GM23338 (cell line): ENCODE measurements at regions not wholly inside any gene's neighbourhood (a gene's known extent, or its start where the extent isn't known, plus 50 kb on each side); places are given as distances from the start of the nearest gene placed in this dataset.

Source experiments
- ATAC-seq: fragments of 200-7000 bp; cut with Tn5 transposase; 3 replicates; pipeline ENCODE4 v1.9.1; 2020
- DNase-seq: peaks from one replicate; pipeline ENCODE4 v3.0.0-alpha.2; 2015; ENCODE audit warnings: low spot score
- H2AFZ ChIP-seq: fragments of 200-600 bp; sonication (generic); 2 replicates; pipeline ENCODE4 v1.8.0; 2016; ENCODE audit warnings: antibody characterized with exemption, mild to moderate bottlenecking, moderate library complexity
- H3F3A ChIP-seq: fragments of 200-600 bp; sonication (generic); replicated peaks from 2 replicates; pipeline ENCODE4 v1.8.0; 2017; ENCODE audit warnings: antibody characterized with exemption, mixed run types, low read depth
- H3K27ac ChIP-seq: fragments of 200-600 bp; sonication (generic); 2 replicates; pipeline ENCODE4 v1.6.1; 2016; ENCODE audit warnings: low read depth
- H3K27me3 ChIP-seq: fragments of 200-600 bp; sonication (generic); 2 replicates; pipeline ENCODE4 v1.8.0; 2016; ENCODE audit warnings: mild to moderate bottlenecking, mixed run types, moderate library complexity; ENCODE audit not compliant: insufficient read depth
- H3K36me3 ChIP-seq: fragments of 200-600 bp; sonication (generic); 2 replicates; pipeline ENCODE4 v1.8.0; 2016; ENCODE audit warnings: mild to moderate bottlenecking; ENCODE audit not compliant: insufficient read depth
- H3K4me1 ChIP-seq: fragments of 200-600 bp; sonication (generic); 2 replicates; pipeline ENCODE4 v1.8.0; 2016; ENCODE audit warnings: mild to moderate bottlenecking, moderate library complexity; ENCODE audit not compliant: insufficient read depth
- H3K4me2 ChIP-seq: fragments of 200-600 bp; sonication (generic); 2 replicates; pipeline ENCODE4 v1.7.1; 2017; ENCODE audit warnings: mixed run types
- H3K4me3 ChIP-seq: fragments of 200-600 bp; sonication (generic); 2 replicates; pipeline ENCODE4 v1.6.1; 2016; ENCODE audit warnings: mixed run types
- H3K79me2 ChIP-seq: fragments of 200-600 bp; sonication (generic); replicated peaks from 2 replicates; pipeline ENCODE4 v1.8.0; 2017; ENCODE audit warnings: mild to moderate bottlenecking; ENCODE audit not compliant: insufficient read depth
- H3K9me2 ChIP-seq: fragments of 200-600 bp; sonication (generic); 2 replicates; pipeline ENCODE4 v1.8.0; 2017; ENCODE audit not compliant: insufficient read depth
- H4K20me1 ChIP-seq: fragments of 200-600 bp; sonication (generic); replicated peaks from 2 replicates; pipeline ENCODE4 v1.8.0; 2017; ENCODE audit warnings: mild to moderate bottlenecking; ENCODE audit not compliant: insufficient read depth
- H3K27ac Mint-ChIP-seq: 2 replicates; pipeline ENCODE4 v1.8.0; 2020; ENCODE audit warnings: inconsistent platforms, mild to moderate bottlenecking, moderate library complexity, mixed read lengths
- H3K27me3 Mint-ChIP-seq: 3 replicates; pipeline ENCODE4 v1.8.0; 2022; ENCODE audit warnings: low read depth, mild to moderate bottlenecking, moderate library complexity, mixed read lengths, inconsistent platforms; ENCODE audit not compliant: insufficient read depth, poor library complexity
- H3K36me3 Mint-ChIP-seq: 3 replicates; pipeline ENCODE4 v1.8.0; 2021; ENCODE audit warnings: low read depth, mild to moderate bottlenecking, inconsistent platforms, moderate library complexity, mixed read lengths
- H3K4me1 Mint-ChIP-seq: 3 replicates; pipeline ENCODE4 v1.8.0; 2020; ENCODE audit warnings: mild to moderate bottlenecking, inconsistent platforms, mixed read lengths
- H3K4me3 Mint-ChIP-seq: 3 replicates; pipeline ENCODE4 v1.8.0; 2021; ENCODE audit warnings: moderate library complexity, mild to moderate bottlenecking, inconsistent platforms, mixed read lengths
- H3K9me3 Mint-ChIP-seq: 3 replicates; pipeline ENCODE4 v1.8.0; 2020; ENCODE audit warnings: moderate library complexity, mild to moderate bottlenecking, inconsistent platforms, mixed read lengths
- CREB1 ChIP-seq: fragments of 250-450 bp; sonication (Bioruptor Pico); IDR thresholded peaks from 2 replicates; pipeline ENCODE4 v1.5.0; 2020; ENCODE audit warnings: low read depth, mild to moderate bottlenecking, moderate library complexity
- EZH2 ChIP-seq: fragments of 200-600 bp; sonication (generic); IDR thresholded peaks from one replicate; pipeline ENCODE4 v1.8.0; 2017; ENCODE audit warnings: antibody characterized with exemption, mild to moderate bottlenecking, low read depth; ENCODE audit not compliant: unreplicated experiment
- EZH2phosphoT487 ChIP-seq: fragments of 200-600 bp; sonication (generic); IDR thresholded peaks from one replicate; pipeline ENCODE4 v1.8.1; 2018; ENCODE audit warnings: antibody characterized with exemption; ENCODE audit not compliant: unreplicated experiment
- JUNB ChIP-seq: IDR thresholded peaks from one replicate; pipeline ENCODE4 v1.6.1; 2016; ENCODE audit warnings: antibody characterized with exemption; ENCODE audit not compliant: unreplicated experiment
- NANOG ChIP-seq: IDR thresholded peaks from 2 replicates; pipeline ENCODE4 v1.6.1; 2016; ENCODE audit warnings: antibody characterized with exemption, borderline replicate concordance
- STAT1 ChIP-seq: IDR thresholded peaks from one replicate; pipeline ENCODE4 v1.6.1; 2016; ENCODE audit warnings: antibody characterized with exemption; ENCODE audit not compliant: unreplicated experiment
- ZNF331 ChIP-seq: fragments of 250-450 bp; sonication (Bioruptor Pico); IDR thresholded peaks from 2 replicates; pipeline ENCODE4 v1.5.0; 2020; ENCODE audit warnings: low read depth, mild to moderate bottlenecking, moderate library complexity
- TF ChIP-seq, protein P1 (sequence below): IDR thresholded peaks from one replicate; pipeline ENCODE4 v1.6.1; 2018; ENCODE audit warnings: antibody characterized with exemption; ENCODE audit not compliant: unreplicated experiment
- TF ChIP-seq, protein P2 (sequence below): IDR thresholded peaks from 2 replicates; pipeline ENCODE4 v1.6.1; 2016; ENCODE audit warnings: antibody characterized with exemption
- TF ChIP-seq, protein P3 (sequence below), 2 experiments: fragments of 200-600 bp in 1 of 2; sonication (generic) in 1 of 2; conservative IDR thresholded peaks; 2 replicates each; pipeline versions ENCODE4 v1.5.1 to v1.6.1; 2016 to 2017; ENCODE audit warnings: antibody characterized with exemption in 2 of 2, low read depth in 2 of 2, mild to moderate bottlenecking in 2 of 2, moderate library complexity in 1 of 2

DNA sequence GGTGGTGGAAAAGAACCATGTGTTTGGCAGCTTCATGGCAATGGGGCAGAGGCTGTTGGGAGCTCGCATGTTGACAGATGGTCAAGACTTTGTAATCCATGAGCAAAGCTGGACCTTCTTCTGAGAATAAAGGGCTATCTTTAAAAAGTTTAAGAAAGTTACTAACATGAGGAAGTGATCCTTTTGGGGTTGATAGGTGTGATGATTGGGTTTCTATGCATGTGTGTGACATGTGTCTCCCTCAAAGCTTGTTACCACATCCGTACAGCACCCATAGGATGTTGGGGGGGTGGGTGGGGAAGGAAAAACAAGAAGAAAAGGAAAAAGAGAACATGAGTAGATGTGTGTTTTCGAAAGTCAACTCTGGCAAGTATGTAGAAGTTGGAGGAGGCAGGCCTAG, 123.0 kb upstream of the TLR3 start:
- Histone ChIP-seq H3K27ac (no peak overlapping the region), H3F3A (no peaks in the 10 kb centered on the region), H3K79me2 (no peaks in the 10 kb centered on the region), H3K36me3 (no peaks in the 10 kb centered on the region), H3K27me3 (no peaks in the 10 kb centered on the region), H3K4me2 (no peak overlapping the region), H4K20me1 (no peaks in the 10 kb centered on the region), H3K9me2 (peaks cover 7% of the 10 kb centered on the region; the same call in 1 of the 2 replicates), H2AFZ (no peak overlapping the region), H3K4me1 (no peaks in the 10 kb centered on the region), H3K4me3 (no peak overlapping the region)
- no peak for DNase-seq
- Mint-ChIP-seq H3K36me3 (no peaks in the 10 kb centered on the region), H3K9me3 (no peaks in the 10 kb centered on the region), H3K4me3 (no peak overlapping the region), H3K27me3 (no peaks in the 10 kb centered on the region), H3K27ac (no peak overlapping the region), H3K4me1 (no peaks in the 10 kb centered on the region; the same call in 2 of the 3 replicates)
- no peak for ATAC-seq
- TF ChIP-seq CREB1 (CRISPR knock-in tag) (no peak), EZH2 (no peak), STAT1 (no peak), NANOG (no peak), JUNB (no peak)
- TF ChIP-seq, protein P1, sequence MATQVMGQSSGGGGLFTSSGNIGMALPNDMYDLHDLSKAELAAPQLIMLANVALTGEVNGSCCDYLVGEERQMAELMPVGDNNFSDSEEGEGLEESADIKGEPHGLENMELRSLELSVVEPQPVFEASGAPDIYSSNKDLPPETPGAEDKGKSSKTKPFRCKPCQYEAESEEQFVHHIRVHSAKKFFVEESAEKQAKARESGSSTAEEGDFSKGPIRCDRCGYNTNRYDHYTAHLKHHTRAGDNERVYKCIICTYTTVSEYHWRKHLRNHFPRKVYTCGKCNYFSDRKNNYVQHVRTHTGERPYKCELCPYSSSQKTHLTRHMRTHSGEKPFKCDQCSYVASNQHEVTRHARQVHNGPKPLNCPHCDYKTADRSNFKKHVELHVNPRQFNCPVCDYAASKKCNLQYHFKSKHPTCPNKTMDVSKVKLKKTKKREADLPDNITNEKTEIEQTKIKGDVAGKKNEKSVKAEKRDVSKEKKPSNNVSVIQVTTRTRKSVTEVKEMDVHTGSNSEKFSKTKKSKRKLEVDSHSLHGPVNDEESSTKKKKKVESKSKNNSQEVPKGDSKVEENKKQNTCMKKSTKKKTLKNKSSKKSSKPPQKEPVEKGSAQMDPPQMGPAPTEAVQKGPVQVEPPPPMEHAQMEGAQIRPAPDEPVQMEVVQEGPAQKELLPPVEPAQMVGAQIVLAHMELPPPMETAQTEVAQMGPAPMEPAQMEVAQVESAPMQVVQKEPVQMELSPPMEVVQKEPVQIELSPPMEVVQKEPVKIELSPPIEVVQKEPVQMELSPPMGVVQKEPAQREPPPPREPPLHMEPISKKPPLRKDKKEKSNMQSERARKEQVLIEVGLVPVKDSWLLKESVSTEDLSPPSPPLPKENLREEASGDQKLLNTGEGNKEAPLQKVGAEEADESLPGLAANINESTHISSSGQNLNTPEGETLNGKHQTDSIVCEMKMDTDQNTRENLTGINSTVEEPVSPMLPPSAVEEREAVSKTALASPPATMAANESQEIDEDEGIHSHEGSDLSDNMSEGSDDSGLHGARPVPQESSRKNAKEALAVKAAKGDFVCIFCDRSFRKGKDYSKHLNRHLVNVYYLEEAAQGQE: no peak

DNA sequence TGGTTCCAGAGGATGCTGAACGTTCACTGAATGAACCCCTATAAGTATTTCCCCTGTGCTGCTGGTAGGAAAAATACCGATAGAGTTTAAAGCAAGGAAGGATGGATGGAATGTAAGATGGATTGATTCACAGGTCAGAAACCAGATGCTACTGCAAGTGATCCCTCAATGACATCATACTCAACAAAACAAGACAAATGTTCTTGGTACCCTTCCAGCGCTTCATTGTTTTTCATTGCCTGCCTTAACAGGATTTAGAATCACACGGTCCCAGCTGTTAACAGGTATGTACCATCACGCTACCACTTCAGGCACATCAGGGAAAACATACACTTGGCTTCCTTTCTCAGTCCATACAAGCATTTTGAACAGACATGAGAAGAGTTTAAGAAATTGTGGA, 118.1 kb upstream of the TLR3 start:
- Histone ChIP-seq H2AFZ (no peak overlapping the region), H3K4me2 (no peak overlapping the region), H3K36me3 (no peaks in the 10 kb centered on the region), H3K27me3 (no peaks in the 10 kb centered on the region), H3K27ac (no peak overlapping the region), H3K79me2 (no peaks in the 10 kb centered on the region), H3K4me3 (no peak overlapping the region), H3F3A (no peaks in the 10 kb centered on the region), H3K9me2 (peaks cover 7% of the 10 kb centered on the region; the same call in 1 of the 2 replicates), H4K20me1 (no peaks in the 10 kb centered on the region), H3K4me1 (peaks cover 8% of the 10 kb centered on the region)
- Mint-ChIP-seq H3K4me3 (no peak overlapping the region), H3K27ac (no peak overlapping the region), H3K9me3 (no peaks in the 10 kb centered on the region), H3K27me3 (no peaks in the 10 kb centered on the region), H3K36me3 (no peaks in the 10 kb centered on the region), H3K4me1 (peaks cover 15% of the 10 kb centered on the region)
- ATAC-seq: no peak
- no peak for DNase-seq
- TF ChIP-seq, protein P2, sequence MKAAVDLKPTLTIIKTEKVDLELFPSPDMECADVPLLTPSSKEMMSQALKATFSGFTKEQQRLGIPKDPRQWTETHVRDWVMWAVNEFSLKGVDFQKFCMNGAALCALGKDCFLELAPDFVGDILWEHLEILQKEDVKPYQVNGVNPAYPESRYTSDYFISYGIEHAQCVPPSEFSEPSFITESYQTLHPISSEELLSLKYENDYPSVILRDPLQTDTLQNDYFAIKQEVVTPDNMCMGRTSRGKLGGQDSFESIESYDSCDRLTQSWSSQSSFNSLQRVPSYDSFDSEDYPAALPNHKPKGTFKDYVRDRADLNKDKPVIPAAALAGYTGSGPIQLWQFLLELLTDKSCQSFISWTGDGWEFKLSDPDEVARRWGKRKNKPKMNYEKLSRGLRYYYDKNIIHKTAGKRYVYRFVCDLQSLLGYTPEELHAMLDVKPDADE: no peak
- TF ChIP-seq, protein P3, sequence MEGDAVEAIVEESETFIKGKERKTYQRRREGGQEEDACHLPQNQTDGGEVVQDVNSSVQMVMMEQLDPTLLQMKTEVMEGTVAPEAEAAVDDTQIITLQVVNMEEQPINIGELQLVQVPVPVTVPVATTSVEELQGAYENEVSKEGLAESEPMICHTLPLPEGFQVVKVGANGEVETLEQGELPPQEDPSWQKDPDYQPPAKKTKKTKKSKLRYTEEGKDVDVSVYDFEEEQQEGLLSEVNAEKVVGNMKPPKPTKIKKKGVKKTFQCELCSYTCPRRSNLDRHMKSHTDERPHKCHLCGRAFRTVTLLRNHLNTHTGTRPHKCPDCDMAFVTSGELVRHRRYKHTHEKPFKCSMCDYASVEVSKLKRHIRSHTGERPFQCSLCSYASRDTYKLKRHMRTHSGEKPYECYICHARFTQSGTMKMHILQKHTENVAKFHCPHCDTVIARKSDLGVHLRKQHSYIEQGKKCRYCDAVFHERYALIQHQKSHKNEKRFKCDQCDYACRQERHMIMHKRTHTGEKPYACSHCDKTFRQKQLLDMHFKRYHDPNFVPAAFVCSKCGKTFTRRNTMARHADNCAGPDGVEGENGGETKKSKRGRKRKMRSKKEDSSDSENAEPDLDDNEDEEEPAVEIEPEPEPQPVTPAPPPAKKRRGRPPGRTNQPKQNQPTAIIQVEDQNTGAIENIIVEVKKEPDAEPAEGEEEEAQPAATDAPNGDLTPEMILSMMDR (conservative IDR thresholded peaks at IDR 0.05; ENCODE audit: low read depth in 2 of 2): no peak
- TF ChIP-seq CREB1 (CRISPR knock-in tag): no peak
- TF ChIP-seq EZH2: no peak
- TF ChIP-seq ZNF331 (CRISPR knock-in tag): no peak
- no peak for TF ChIP-seq JUNB
- no peak for TF ChIP-seq EZH2phosphoT487
